ENCODE measurements at regions not wholly inside any gene's neighbourhood (a gene's known extent, or its start where the extent isn't known, plus 50 kb on each side); places are given as distances from the start of the nearest gene placed in this dataset.

- no peaks in the 10 kb centered on the region for H3K36me3 Mint-ChIP-seq
- no peaks in the 10 kb centered on the region for H3K4me1 Mint-ChIP-seq
- no peak for DNase-seq
- H3K27ac Mint-ChIP-seq, result no peak overlapping the region
- no peak overlapping the region for H3K4me3 Mint-ChIP-seq
- H3K9me3 Mint-ChIP-seq, result no peaks in the 10 kb centered on the region
- CTCF ChIA-PET, result no interaction called here
- H3K27me3 Mint-ChIP-seq, result no peaks in the 10 kb centered on the region
Observed at GRCh38 chr10:44780426-44780825, 130.7 kb upstream of the TMEM72 start.

DNA sequence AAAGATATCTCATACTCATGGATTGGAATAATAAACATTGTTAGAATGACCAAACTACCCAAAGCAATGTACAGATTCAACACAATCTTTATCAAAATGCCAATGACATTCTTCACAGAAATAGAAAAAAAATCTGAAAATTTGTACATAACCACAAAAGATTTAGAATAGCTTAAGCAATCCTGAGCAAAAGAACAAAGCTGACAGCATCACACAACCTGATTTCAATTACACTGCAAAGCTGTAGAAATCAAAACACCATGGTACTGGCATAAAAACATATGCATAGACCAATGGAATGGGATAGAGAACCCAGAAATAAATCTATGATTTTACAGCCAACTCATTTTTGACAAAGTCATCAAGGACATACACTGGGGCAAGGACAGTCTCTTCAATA, 130.0 kb upstream of the TMEM72 start:
- no peaks in the 10 kb centered on the region for H3K36me3 Mint-ChIP-seq
- no peaks in the 10 kb centered on the region for H3K27me3 Mint-ChIP-seq
- DNase-seq, result no peak
- CTCF ChIA-PET, result no interaction called here
- H3K9me3 Mint-ChIP-seq, result no peaks in the 10 kb centered on the region
- H3K4me3 Mint-ChIP-seq, result no peak overlapping the region
- no peaks in the 10 kb centered on the region for H3K4me1 Mint-ChIP-seq
- no peak overlapping the region for H3K27ac Mint-ChIP-seq

DNA sequence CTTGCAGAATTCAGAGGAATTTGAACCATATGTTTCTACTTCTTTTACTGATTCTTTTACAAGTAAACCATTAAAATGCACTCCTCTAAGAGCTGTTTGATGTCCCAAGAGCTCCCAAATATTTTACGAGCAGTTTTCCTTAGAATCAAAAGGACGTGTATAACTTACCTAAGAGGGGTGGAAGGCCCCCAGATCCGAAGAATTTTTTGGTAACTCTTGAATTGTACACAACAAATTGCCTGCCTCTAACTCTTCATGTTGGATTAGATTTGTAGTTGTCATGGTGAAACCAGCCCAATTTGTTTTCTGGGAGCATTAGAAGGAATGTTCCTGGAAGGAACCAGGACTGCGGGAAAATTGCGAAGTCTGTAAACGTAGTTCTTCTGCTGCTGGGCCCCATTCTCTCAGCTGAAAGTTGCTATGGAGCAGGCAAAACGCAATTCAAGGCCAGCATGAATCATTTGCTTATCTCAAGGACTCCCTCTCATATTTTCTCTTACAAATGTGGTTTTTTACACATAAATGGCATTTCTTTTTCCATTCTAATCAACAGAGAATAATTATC, 124.8 kb upstream of the TMEM72 start:
- H3K27ac Mint-ChIP-seq, result no peak overlapping the region
- H3K9me3 Mint-ChIP-seq, result no peaks in the 10 kb centered on the region
- no peaks in the 10 kb centered on the region for H3K4me1 Mint-ChIP-seq
- CTCF ChIA-PET, result no interaction called here
- no peak overlapping the region for H3K4me3 Mint-ChIP-seq
- H3K27me3 Mint-ChIP-seq, result no peaks in the 10 kb centered on the region
- H3K36me3 Mint-ChIP-seq, result no peaks in the 10 kb centered on the region
- DNase-seq, result no peak

DNA sequence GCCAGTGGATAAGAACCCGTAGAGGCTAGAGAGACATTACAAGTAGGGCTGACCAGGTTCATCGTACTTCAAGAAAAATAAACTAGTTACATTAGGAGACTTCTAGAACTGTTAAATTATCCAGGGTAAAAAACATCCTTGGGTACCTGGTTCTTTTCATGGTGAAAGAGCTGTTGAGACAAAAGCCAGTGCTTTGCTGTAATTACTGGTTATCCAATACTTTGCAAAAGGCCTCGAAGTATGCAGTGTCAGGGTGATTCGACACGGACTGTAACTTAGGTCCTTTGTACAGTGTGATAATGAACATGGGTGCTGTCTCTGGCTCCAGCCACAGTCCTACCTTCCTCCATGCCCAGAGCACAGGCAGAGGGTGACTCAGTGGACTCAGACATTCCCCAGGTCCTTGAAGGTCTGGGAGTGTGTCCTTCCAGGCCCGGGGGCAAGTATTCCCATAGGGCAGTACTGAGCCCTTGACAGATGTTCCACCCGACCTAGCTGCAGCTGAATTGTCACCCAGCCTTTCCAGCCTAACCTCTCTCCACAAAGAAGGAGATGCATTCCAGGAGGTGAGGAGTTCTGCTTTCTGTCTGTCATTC, 123.6 kb upstream of the TMEM72 start:
- H3K36me3 Mint-ChIP-seq, result no peaks in the 10 kb centered on the region
- no peak overlapping the region for H3K27ac Mint-ChIP-seq
- no peaks in the 10 kb centered on the region for H3K9me3 Mint-ChIP-seq

DNA sequence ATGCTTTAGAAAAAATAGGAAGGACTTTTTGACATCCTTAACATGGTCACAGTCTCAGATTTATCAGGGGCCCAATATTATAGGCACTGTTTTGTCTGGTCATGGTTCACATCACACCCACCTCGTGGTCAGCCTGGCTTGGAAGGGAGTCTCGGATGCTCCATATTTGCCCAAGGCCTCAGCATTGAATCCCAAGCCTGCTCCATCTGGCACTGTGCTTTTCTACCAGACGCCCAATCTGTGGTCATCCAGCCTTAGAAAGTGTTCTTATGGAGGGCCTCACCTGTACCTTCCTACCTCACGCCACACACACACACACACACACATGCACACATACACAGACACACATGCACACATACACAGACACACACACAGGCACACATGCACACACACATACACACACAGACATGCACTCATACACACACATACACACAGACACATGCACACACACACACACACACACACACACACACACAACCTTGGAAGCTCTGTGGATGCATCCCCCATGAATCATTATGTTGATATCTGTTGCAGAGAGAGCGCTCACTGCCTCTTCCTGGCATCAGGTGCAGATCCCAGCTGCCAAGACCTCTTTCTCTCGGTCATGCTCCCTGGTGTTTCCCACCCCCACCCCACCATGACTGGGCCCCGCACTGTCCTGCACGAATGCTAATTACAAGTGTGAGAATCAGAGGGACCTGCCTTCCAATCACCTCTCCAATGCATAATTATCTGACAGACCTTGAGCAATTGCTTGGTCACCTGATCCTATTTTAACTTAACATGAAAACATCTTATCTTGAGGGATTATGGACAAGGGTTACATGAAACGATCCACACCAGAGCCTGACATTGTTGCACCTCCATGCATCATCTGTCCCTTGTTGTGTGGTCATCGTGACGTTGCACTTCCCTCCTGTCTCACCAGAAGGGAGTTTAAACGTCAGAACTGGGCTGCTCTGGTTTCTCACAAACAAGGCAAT, 122.7 kb upstream of the TMEM72 start:
- Mint-ChIP-seq H3K9me3 (no peaks in the 10 kb centered on the region), H3K4me1 (no peaks in the 10 kb centered on the region), H3K27me3 (no peaks in the 10 kb centered on the region), H3K36me3 (no peaks in the 10 kb centered on the region), H3K27ac (no peak overlapping the region), H3K4me3 (no peak overlapping the region)
- DNase-seq, result no peak
- CTCF ChIA-PET, result no interaction called here

More for the DNA sequence above, 123.6 kb upstream of the TMEM72 start:
- H3K27me3 Mint-ChIP-seq, result no peaks in the 10 kb centered on the region
- no peak for DNase-seq
- no peaks in the 10 kb centered on the region for H3K4me1 Mint-ChIP-seq
- no peak overlapping the region for H3K4me3 Mint-ChIP-seq
- CTCF ChIA-PET, result interaction anchor here (0.6 kb wide), 1 partner anchor 470 kb away, joined by 3 read pairs; no protein-coding TSS in a partner anchor

DNA sequence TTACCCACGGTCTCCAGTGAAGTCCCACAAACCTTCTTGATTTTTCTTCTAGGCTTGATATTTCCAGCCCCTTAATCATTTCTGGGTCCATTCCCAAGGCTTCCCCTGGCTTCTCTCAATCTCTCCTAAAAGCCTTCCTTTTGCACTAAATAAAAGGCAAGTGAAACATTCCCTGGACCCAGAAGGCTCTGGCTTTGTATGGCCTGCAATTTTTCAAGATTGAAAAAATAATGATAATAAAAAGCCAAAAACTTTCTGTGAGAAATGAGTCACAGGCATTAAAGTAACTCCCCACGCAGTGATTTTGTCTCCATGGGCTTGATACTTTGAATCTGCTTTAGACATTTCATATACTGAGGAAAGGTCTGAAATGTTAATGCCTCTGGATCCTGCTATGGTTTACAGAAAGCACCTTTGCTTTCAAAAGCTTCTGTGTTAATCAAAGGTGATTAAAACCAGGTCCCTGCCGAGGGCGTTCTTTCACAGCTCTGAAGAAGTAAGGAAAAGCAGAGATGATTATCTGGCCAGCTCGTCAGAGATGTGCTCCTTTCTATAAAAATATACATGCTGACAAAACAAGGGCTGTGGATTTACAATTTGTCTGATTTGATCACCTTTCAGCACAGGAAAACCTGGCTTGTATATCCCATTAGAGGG, 118.9 kb upstream of the TMEM72 start:
- Mint-ChIP-seq H3K27me3 (no peaks in the 10 kb centered on the region), H3K4me3 (no peak overlapping the region), H3K9me3 (no peaks in the 10 kb centered on the region), H3K36me3 (no peaks in the 10 kb centered on the region), H3K4me1 (no peaks in the 10 kb centered on the region), H3K27ac (no peak overlapping the region)
- DNase-seq, result no peak
- CTCF ChIA-PET, result no interaction called here

DNA sequence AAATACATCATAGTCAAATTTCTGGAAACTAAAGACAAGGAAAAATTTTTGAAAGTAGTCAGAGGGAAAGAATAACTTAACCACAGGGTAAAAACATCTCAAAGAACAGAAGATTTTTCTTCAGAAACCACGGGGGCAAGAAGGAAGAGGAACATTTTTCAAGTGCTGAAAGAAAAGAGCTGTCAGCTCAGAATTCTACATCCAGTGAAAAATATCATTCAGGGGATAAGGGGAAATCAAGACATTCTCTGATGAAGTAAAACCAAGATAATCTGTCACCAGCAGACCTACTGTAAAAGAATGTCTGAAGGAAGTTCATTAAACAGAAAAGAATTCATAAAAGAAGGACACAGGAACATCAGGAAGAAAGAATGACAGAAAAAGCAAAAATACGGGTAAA, 111.2 kb upstream of the TMEM72 start:
- H3K27ac Mint-ChIP-seq, result no peak overlapping the region
- CTCF ChIA-PET, result no interaction called here
- H3K36me3 Mint-ChIP-seq, result no peaks in the 10 kb centered on the region
- DNase-seq, result no peak
- no peak overlapping the region for H3K4me3 Mint-ChIP-seq
- no peaks in the 10 kb centered on the region for H3K4me1 Mint-ChIP-seq
- no peaks in the 10 kb centered on the region for H3K9me3 Mint-ChIP-seq
- peaks cover 5% of the 10 kb centered on the region for H3K27me3 Mint-ChIP-seq

- H3K27ac Mint-ChIP-seq, result no peak overlapping the region
- no peak overlapping the region for H3K4me3 Mint-ChIP-seq
- no peaks in the 10 kb centered on the region for H3K36me3 Mint-ChIP-seq
- CTCF ChIA-PET, result interaction anchor here (1.3 kb wide), 1 partner anchor 56 kb away, joined by 5 read pairs; no protein-coding TSS in a partner anchor
- DNase-seq, result no peak
- peaks cover 10% of the 10 kb centered on the region for H3K27me3 Mint-ChIP-seq
- H3K4me1 Mint-ChIP-seq, result no peaks in the 10 kb centered on the region
- H3K9me3 Mint-ChIP-seq, result no peaks in the 10 kb centered on the region
Observed at GRCh38 chr10:44801383-44802327, 109.5 kb upstream of the TMEM72 start.

GRCh38 chr10:44803862-44804261, 107.3 kb upstream of the TMEM72 start:
- Mint-ChIP-seq H3K27ac (no peak overlapping the region), H3K27me3 (peaks cover 5% of the 10 kb centered on the region), H3K9me3 (no peaks in the 10 kb centered on the region), H3K4me3 (no peak overlapping the region), H3K36me3 (no peaks in the 10 kb centered on the region), H3K4me1 (no peaks in the 10 kb centered on the region)
- no peak for DNase-seq
- CTCF ChIA-PET, result no interaction called here

DNA sequence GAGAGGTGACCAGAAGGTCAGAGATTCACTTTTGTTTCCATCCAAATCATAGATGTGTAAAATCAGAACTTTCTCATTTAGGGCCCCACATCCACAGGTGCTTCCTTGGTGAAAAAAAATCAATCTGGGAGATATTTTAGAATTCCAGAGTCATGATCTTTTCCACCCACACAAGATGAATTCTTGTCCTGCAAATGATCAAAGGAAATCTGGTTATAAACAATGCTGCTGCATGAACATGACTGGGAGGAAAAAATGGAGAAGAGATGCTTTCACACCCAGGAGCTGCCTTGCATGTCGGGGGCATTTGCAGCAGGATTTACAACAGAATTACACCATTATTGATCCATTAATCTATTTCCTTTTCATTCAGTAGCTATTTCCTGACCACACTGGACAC, 106.5 kb upstream of the TMEM72 start:
- CTCF ChIA-PET, result no interaction called here
- H3K4me1 Mint-ChIP-seq, result no peaks in the 10 kb centered on the region
- peaks cover 5% of the 10 kb centered on the region for H3K27me3 Mint-ChIP-seq
- H3K4me3 Mint-ChIP-seq, result no peak overlapping the region
- no peaks in the 10 kb centered on the region for H3K36me3 Mint-ChIP-seq
- H3K27ac Mint-ChIP-seq, result no peak overlapping the region
- no peak for DNase-seq
- H3K9me3 Mint-ChIP-seq, result no peaks in the 10 kb centered on the region

GRCh38 chr10:44805466-44806210, 105.5 kb upstream of the TMEM72 start:
- no peaks in the 10 kb centered on the region for H3K9me3 Mint-ChIP-seq
- CTCF ChIA-PET, result no interaction called here
- no peaks in the 10 kb centered on the region for H3K36me3 Mint-ChIP-seq
- no peaks in the 10 kb centered on the region for H3K4me1 Mint-ChIP-seq
- H3K27me3 Mint-ChIP-seq, result peaks cover 5% of the 10 kb centered on the region
- no peak overlapping the region for H3K27ac Mint-ChIP-seq
- H3K4me3 Mint-ChIP-seq, result no peak overlapping the region
- no peak for DNase-seq

DNA sequence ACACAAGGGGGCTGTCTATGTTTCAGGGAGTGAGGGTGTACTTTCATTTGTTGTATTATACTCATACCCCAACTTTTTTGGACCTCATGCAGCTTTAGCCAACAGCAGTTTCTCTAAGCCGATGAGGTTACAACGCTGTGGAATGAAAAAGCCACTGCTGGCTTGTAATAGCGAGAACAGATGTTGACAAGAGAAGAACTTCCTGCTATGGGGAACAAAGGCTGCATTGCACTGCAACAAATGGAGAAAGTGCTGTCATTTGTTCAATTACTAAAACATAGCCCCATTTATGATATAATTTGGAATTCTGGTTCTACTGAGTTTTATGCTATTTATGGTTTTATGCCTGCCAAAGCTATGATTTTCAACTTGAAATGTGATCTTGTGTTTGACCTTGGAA, 104.2 kb upstream of the TMEM72 start:
- no peaks in the 10 kb centered on the region for H3K4me1 Mint-ChIP-seq
- CTCF ChIA-PET, result no interaction called here
- H3K4me3 Mint-ChIP-seq, result no peak overlapping the region
- H3K36me3 Mint-ChIP-seq, result no peaks in the 10 kb centered on the region
- peaks cover 5% of the 10 kb centered on the region for H3K27me3 Mint-ChIP-seq
- no peak overlapping the region for H3K27ac Mint-ChIP-seq
- no peaks in the 10 kb centered on the region for H3K9me3 Mint-ChIP-seq
- DNase-seq, result no peak

DNA sequence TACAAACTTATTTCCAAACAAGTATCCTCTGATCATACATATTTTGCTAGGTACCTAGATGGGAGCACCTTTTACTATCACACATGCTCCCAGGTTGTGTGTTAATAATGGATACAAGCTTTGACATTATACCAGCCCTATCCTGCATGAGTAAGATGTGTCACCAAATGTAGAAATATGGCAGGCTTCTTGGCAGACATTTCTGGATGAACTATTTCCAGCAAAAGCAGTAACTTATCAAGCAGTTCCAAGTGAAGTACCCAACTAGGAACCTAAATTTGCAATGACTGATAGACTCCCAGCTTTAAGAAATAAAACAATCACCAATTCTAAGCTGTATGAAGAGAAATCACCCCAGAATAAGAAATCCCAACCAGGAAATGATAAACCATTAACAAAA, 103.7 kb upstream of the TMEM72 start:
- Mint-ChIP-seq H3K9me3 (no peaks in the 10 kb centered on the region), H3K27ac (no peak overlapping the region), H3K36me3 (no peaks in the 10 kb centered on the region), H3K4me3 (no peak overlapping the region), H3K4me1 (no peaks in the 10 kb centered on the region), H3K27me3 (peaks cover 5% of the 10 kb centered on the region)
- no peak for DNase-seq
- CTCF ChIA-PET, result no interaction called here
